ENCODE measurements at regions not wholly inside any gene's neighbourhood (a gene's known extent, or its start where the extent isn't known, plus 50 kb on each side); places are given as distances from the start of the nearest gene placed in this dataset.

DNA sequence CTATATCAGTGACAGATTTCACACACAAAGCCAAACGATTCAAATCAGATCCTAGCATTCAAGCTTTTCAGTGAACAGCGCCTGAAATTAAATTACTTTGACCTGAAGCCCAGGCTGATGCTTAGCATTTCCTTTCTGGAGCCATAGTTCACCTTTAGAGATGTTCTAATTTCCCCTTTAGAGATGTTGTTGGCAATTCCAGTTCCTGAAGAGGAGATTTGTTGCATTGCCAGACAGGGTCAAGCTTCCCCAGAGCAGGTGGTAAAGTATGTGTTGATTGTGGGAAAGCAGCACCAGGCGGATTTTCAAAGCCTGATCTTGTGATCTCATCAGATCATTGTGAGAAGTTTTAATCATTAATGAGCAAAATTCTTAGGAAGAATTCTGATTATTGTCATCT is 609.8 kb upstream of the KLF12 start:
- no peaks in the 10 kb centered on the region for H3K9me3 ChIP-seq (ENCODE audit: low read length)
- H3K4me2 ChIP-seq (ENCODE audit: low read length) = no peak overlapping the region
- H2AFZ ChIP-seq (ENCODE audit: low read length) = no peak overlapping the region
- no peak overlapping the region for H3K4me3 ChIP-seq (ENCODE audit: low read depth, low read length, poor library complexity, severe bottlenecking)
- H3K27ac ChIP-seq (ENCODE audit: low read depth, low read length, poor library complexity, severe bottlenecking) = no peak overlapping the region
- H4K20me1 ChIP-seq (ENCODE audit: insufficient read depth, low read length) = no peaks in the 10 kb centered on the region
- TF ChIP-seq, protein P1, sequence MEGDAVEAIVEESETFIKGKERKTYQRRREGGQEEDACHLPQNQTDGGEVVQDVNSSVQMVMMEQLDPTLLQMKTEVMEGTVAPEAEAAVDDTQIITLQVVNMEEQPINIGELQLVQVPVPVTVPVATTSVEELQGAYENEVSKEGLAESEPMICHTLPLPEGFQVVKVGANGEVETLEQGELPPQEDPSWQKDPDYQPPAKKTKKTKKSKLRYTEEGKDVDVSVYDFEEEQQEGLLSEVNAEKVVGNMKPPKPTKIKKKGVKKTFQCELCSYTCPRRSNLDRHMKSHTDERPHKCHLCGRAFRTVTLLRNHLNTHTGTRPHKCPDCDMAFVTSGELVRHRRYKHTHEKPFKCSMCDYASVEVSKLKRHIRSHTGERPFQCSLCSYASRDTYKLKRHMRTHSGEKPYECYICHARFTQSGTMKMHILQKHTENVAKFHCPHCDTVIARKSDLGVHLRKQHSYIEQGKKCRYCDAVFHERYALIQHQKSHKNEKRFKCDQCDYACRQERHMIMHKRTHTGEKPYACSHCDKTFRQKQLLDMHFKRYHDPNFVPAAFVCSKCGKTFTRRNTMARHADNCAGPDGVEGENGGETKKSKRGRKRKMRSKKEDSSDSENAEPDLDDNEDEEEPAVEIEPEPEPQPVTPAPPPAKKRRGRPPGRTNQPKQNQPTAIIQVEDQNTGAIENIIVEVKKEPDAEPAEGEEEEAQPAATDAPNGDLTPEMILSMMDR (IDR thresholded peaks at IDR 0.05; ENCODE audit: low read length) = no peak
- no peak for TF ChIP-seq EZH2 (IDR thresholded peaks at IDR 0.05; ENCODE audit: borderline replicate concordance, low read length)
- no peaks in the 10 kb centered on the region for H3K4me1 ChIP-seq (ENCODE audit: insufficient read depth, low read length, severe bottlenecking)
- no peaks in the 10 kb centered on the region for H3K9me2 ChIP-seq (ENCODE audit: low read depth, low read length)
- no peaks in the 10 kb centered on the region for H3F3A ChIP-seq (ENCODE audit: insufficient read depth, low read length)
- H3K9ac ChIP-seq (ENCODE audit: low read length) = no peak overlapping the region
- no peaks in the 10 kb centered on the region for H3K36me3 ChIP-seq (ENCODE audit: insufficient read depth, low read length)
- H3K79me2 ChIP-seq (ENCODE audit: insufficient read depth, low read length) = no peaks in the 10 kb centered on the region
- H3K27me3 ChIP-seq (ENCODE audit: insufficient read depth, low read length) = no peaks in the 10 kb centered on the region

DNA sequence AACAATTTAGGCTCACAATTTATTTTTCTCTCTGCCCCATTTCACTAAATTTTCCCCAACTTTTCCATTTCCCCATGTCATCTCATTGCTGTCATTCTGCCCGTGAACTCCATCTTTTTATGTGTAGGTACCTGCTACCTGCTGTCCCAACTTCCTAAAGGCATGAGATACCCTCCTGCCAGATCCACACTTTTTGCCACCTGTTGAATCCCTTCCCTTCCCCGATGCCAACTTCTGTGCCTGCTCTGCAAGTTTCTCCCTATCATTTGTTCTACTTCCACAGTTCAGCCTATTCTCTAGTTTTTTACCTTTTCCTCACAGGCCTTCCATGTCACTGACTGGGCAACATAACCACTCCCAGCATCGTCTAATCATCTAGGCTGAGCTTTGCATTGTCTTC is 607.5 kb upstream of the KLF12 start:
- no peaks in the 10 kb centered on the region for H3K9me3 ChIP-seq (ENCODE audit: low read length)

DNA sequence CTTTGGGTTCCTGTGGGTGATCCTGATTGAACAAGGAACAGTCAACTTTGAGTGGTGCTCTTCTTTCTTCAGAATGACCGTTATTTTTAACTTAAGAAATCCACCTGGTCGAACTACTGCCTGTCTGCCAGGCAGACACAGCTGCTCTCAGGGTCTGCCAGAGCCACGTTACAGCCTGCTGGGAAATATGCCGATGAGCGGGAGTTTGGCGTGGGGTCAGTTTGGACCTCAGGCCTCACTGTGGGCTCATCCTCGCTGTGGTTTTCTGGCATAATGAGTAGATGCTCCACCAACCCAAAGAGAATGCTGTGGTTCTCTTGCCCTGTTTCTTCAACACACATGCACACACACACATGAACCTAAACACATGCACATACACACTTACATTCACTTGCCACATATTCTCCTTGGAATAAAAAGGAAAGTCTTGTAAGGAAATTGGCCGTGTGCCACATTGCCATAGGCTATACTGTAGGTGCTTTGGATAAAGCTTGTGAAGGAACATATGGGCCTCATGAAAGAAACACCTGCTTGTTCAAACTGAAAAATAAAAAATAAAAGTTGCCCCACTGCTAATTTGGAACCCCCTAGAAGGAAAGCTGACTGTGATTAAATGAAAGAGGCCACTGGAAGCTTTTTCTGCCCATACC is 598.7 kb upstream of the KLF12 start:
- TF ChIP-seq, protein P1 (IDR thresholded peaks at IDR 0.05; ENCODE audit: low read length) = no peak
- TF ChIP-seq EZH2 (IDR thresholded peaks at IDR 0.05; ENCODE audit: borderline replicate concordance, low read length) = no peak
- Histone ChIP-seq H3K79me2 (ENCODE audit: insufficient read depth, low read length) (no peaks in the 10 kb centered on the region), H3F3A (ENCODE audit: insufficient read depth, low read length) (no peaks in the 10 kb centered on the region), H3K9ac (ENCODE audit: low read length) (no peak overlapping the region), H3K9me2 (ENCODE audit: low read depth, low read length) (no peaks in the 10 kb centered on the region), H4K20me1 (ENCODE audit: insufficient read depth, low read length) (no peaks in the 10 kb centered on the region), H3K27ac (ENCODE audit: low read depth, low read length, poor library complexity, severe bottlenecking) (no peak overlapping the region), H3K36me3 (ENCODE audit: insufficient read depth, low read length) (no peaks in the 10 kb centered on the region), H3K4me3 (ENCODE audit: low read depth, low read length, poor library complexity, severe bottlenecking) (no peak overlapping the region), H3K27me3 (ENCODE audit: insufficient read depth, low read length) (no peaks in the 10 kb centered on the region), H3K4me1 (ENCODE audit: insufficient read depth, low read length, severe bottlenecking) (no peaks in the 10 kb centered on the region), H3K4me2 (ENCODE audit: low read length) (no peak overlapping the region), H2AFZ (ENCODE audit: low read length) (no peak overlapping the region), H3K9me3 (ENCODE audit: low read length) (no peaks in the 10 kb centered on the region)

More for the DNA sequence above, 607.5 kb upstream of the KLF12 start:
- H3K27ac ChIP-seq (ENCODE audit: low read depth, low read length, poor library complexity, severe bottlenecking) = no peak overlapping the region
- no peaks in the 10 kb centered on the region for H4K20me1 ChIP-seq (ENCODE audit: insufficient read depth, low read length)
- H3K4me2 ChIP-seq (ENCODE audit: low read length) = no peak overlapping the region
- no peaks in the 10 kb centered on the region for H3K36me3 ChIP-seq (ENCODE audit: insufficient read depth, low read length)
- H3F3A ChIP-seq (ENCODE audit: insufficient read depth, low read length) = no peaks in the 10 kb centered on the region
- no peaks in the 10 kb centered on the region for H3K9me2 ChIP-seq (ENCODE audit: low read depth, low read length)
- no peak for TF ChIP-seq EZH2 (IDR thresholded peaks at IDR 0.05; ENCODE audit: borderline replicate concordance, low read length)
- TF ChIP-seq, protein P1 (IDR thresholded peaks at IDR 0.05; ENCODE audit: low read length) = no peak
- H3K4me1 ChIP-seq (ENCODE audit: insufficient read depth, low read length, severe bottlenecking) = no peaks in the 10 kb centered on the region
- no peak overlapping the region for H2AFZ ChIP-seq (ENCODE audit: low read length)
- H3K4me3 ChIP-seq (ENCODE audit: low read depth, low read length, poor library complexity, severe bottlenecking) = no peak overlapping the region
- no peaks in the 10 kb centered on the region for H3K27me3 ChIP-seq (ENCODE audit: insufficient read depth, low read length)
- no peak overlapping the region for H3K9ac ChIP-seq (ENCODE audit: low read length)
- no peaks in the 10 kb centered on the region for H3K79me2 ChIP-seq (ENCODE audit: insufficient read depth, low read length)

All from OCI-LY1 (cell line).